ENCODE measurements at regions not wholly inside any gene's neighbourhood (a gene's known extent, or its start where the extent isn't known, plus 50 kb on each side); places are given as distances from the start of the nearest gene placed in this dataset.

DNA sequence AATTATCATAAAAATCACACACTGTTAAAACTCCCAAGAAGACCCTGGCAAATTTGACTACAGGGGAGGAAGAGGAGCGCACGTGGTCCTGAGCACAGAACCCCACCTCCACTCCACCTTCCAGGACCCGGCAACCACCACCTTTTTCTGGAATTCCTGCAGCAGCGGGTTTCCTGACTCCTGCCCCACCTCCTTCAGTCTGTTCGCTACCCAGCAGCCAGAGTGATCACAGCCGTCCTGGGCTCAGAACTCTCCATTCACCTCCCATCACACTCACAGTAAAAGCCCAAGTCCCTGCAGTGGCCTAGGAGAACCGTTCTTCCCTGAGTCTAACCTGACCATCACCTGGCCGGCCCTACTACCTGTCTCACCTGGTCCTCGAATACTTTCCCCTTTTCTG is 107.4 kb upstream of the FAM204A start:
- no peak for TF ChIP-seq NFXL1 (CRISPR knock-in tag; IDR thresholded peaks at IDR 0.05)
- no peak for TF ChIP-seq POLR2A (conservative IDR thresholded peaks at IDR 0.05)
- TF ChIP-seq ERF (CRISPR knock-in tag; IDR thresholded peaks at IDR 0.05): no peak
- TF ChIP-seq FOXJ3 (CRISPR knock-in tag; IDR thresholded peaks at IDR 0.05): no peak
- TF ChIP-seq CHD2 (IDR thresholded peaks at IDR 0.05; ENCODE audit: low read depth, low read length): no peak

Data from K562 (cell line).